Panc1 (cell line): ENCODE measurements at regions not wholly inside any gene's neighbourhood (a gene's known extent, or its start where the extent isn't known, plus 50 kb on each side); places are given as distances from the start of the nearest gene placed in this dataset.

ENCODE experiments used
- ATAC-seq: fragments of 200-7000 bp; cut with Tn5 transposase; 2 replicates; pipeline ENCODE4 v1.9.1; 2020; ENCODE audit warnings: mild to moderate bottlenecking, moderate library complexity
- BruUV-seq: library from RNA; stranded (reverse); fragments of 400-500 nt; replicated peaks from 2 replicates; lab custom pipeline; 2021; lab: Mats Ljungman, UMichigan
- CTCF ChIA-PET: fragments of 300-600 bp; sonication (Branson Sonifier 250); formaldehyde crosslinking; loops from one replicate; lab custom pipeline; 2022; ENCODE audit warnings: antibody characterized with exemption; lab: Charles Lee
- POLR2A ChIA-PET: fragments of 300-600 bp; sonication (Branson Sonifier 250); formaldehyde crosslinking; loops from one replicate; lab custom pipeline; 2022; ENCODE audit warnings: antibody characterized with exemption; lab: Charles Lee
- DNase-seq: peaks from one replicate; pipeline ENCODE4 v3.0.0-alpha.2; 2010; ENCODE audit warnings: low read depth, low spot score
- H3K27ac ChIP-seq: 2 replicates; pipeline ENCODE4 v1.5.1; 2011; ENCODE audit warnings: mild to moderate bottlenecking, low read length, inconsistent platforms
- H3K27me3 ChIP-seq: fragments of 200-500 bp; sonication (Bioruptor generic); 2 replicates; pipeline ENCODE4 v1.6.0; 2014; ENCODE audit warnings: low read length, inconsistent platforms; ENCODE audit not compliant: control insufficient read depth, insufficient read depth
- H3K36me3 ChIP-seq: fragments of 200-500 bp; sonication (Bioruptor generic); 2 replicates; pipeline ENCODE4 v1.5.1; 2014; ENCODE audit warnings: inconsistent platforms, mild to moderate bottlenecking, low read length, moderate library complexity; ENCODE audit not compliant: control insufficient read depth, insufficient read depth
- H3K4me1 ChIP-seq: 2 replicates; pipeline ENCODE4 v1.5.1; 2011; ENCODE audit warnings: inconsistent platforms, mild to moderate bottlenecking, low read length, moderate library complexity; ENCODE audit not compliant: control insufficient read depth, insufficient read depth
- H3K4me3 ChIP-seq, 2 experiments: 2 replicates each; pipeline ENCODE4 v1.5.1; 2011 to 2012; ENCODE audit warnings: low read depth in 2 of 2, low read length in 2 of 2, mild to moderate bottlenecking in 2 of 2, inconsistent platforms in 1 of 2, moderate library complexity in 1 of 2
- H3K9me3 ChIP-seq: fragments of 200-500 bp; sonication (Bioruptor generic); 2 replicates; pipeline ENCODE4 v1.5.1; 2014; ENCODE audit warnings: low read depth, mild to moderate bottlenecking, inconsistent platforms, low read length, moderate library complexity; ENCODE audit not compliant: control insufficient read depth, insufficient read depth
- POLR2AphosphoS5 ChIP-seq: IDR thresholded peaks from 2 replicates; pipeline ENCODE4 v1.6.1; 2012; ENCODE audit warnings: mild to moderate bottlenecking, low read depth, low read length, moderate library complexity
- SIN3A ChIP-seq: IDR thresholded peaks from 2 replicates; pipeline ENCODE4 v1.6.1; 2012; ENCODE audit warnings: low read depth, mild to moderate bottlenecking, low read length, moderate library complexity, borderline replicate concordance; ENCODE audit not compliant: insufficient read depth
- TCF7L2 ChIP-seq: IDR thresholded peaks from 2 replicates; pipeline ENCODE4 v1.6.1; 2011; ENCODE audit warnings: mild to moderate bottlenecking, low read depth, low read length, inconsistent platforms
- in situ Hi-C: cut with HindIII; loops from 2 replicates; pipeline ENCODE4 v1.10.0; 2016; ENCODE audit warnings: low sequenced_read_pairs, low pct_unique_long_range_greater_than_20kb
- intact Hi-C: fragments of 100-400 bp; cut with micrococcal nuclease; formaldehyde crosslinking; loops from one replicate; pipeline ENCODE4 v1.10.0; 2022; ENCODE audit not compliant: unreplicated experiment
- TF ChIP-seq, protein P1 (sequence below): fragments of 450-650 bp; IDR thresholded peaks from 2 replicates; pipeline ENCODE4 v1.5.1; 2017; ENCODE audit warnings: mild to moderate bottlenecking
- TF ChIP-seq, protein P2 (sequence below), 2 experiments: IDR thresholded peaks; 2 replicates each; pipeline ENCODE4 v1.6.1; 2011 to 2012; ENCODE audit warnings: low read depth in 2 of 2, control low read depth in 1 of 2, low read length in 1 of 2, mild to moderate bottlenecking in 1 of 2, moderate library complexity in 1 of 2; ENCODE audit not compliant: insufficient read depth in 1 of 2

DNA sequence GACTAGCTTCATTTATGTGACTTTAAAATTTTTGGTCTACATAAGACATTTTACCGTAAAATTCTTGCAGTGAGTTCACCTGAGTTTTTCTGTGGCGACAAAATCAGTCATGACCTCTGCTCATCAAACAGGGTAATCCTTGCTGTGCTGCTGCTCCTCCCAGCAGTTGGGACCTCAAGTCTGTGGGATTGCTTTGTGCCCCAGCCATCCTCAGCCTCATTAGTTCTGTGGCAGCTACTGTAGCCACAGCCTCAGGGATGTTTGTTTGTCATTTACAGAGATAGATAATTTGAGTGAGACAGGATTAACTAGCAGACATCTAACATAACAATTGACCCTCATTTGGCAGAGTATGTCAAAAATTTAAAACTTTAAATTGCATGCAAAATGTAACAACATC, 357.0 kb downstream of the PCNX1 start:
- in situ Hi-C loops, result no loop called here
- H3K27ac ChIP-seq, result no peak overlapping the region
- POLR2A ChIA-PET, result no interaction called here
- CTCF ChIA-PET, result no interaction called here
- no TSS peak for BruUV-seq
- H3K4me1 ChIP-seq, result no peaks in the 10 kb centered on the region
- no peak overlapping the region for H3K4me3 ChIP-seq
- ATAC-seq, result no peak
- DNase-seq, result no peak
- no peaks in the 10 kb centered on the region for H3K9me3 ChIP-seq
- H3K36me3 ChIP-seq, result no peaks in the 10 kb centered on the region
- intact Hi-C loops, result no loop called here
- TF ChIP-seq POLR2AphosphoS5, result no peak
- no peak for TF ChIP-seq SIN3A
- TF ChIP-seq, protein P1, sequence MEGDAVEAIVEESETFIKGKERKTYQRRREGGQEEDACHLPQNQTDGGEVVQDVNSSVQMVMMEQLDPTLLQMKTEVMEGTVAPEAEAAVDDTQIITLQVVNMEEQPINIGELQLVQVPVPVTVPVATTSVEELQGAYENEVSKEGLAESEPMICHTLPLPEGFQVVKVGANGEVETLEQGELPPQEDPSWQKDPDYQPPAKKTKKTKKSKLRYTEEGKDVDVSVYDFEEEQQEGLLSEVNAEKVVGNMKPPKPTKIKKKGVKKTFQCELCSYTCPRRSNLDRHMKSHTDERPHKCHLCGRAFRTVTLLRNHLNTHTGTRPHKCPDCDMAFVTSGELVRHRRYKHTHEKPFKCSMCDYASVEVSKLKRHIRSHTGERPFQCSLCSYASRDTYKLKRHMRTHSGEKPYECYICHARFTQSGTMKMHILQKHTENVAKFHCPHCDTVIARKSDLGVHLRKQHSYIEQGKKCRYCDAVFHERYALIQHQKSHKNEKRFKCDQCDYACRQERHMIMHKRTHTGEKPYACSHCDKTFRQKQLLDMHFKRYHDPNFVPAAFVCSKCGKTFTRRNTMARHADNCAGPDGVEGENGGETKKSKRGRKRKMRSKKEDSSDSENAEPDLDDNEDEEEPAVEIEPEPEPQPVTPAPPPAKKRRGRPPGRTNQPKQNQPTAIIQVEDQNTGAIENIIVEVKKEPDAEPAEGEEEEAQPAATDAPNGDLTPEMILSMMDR, result no peak
- TF ChIP-seq TCF7L2, result no peak
- TF ChIP-seq, protein P2, sequence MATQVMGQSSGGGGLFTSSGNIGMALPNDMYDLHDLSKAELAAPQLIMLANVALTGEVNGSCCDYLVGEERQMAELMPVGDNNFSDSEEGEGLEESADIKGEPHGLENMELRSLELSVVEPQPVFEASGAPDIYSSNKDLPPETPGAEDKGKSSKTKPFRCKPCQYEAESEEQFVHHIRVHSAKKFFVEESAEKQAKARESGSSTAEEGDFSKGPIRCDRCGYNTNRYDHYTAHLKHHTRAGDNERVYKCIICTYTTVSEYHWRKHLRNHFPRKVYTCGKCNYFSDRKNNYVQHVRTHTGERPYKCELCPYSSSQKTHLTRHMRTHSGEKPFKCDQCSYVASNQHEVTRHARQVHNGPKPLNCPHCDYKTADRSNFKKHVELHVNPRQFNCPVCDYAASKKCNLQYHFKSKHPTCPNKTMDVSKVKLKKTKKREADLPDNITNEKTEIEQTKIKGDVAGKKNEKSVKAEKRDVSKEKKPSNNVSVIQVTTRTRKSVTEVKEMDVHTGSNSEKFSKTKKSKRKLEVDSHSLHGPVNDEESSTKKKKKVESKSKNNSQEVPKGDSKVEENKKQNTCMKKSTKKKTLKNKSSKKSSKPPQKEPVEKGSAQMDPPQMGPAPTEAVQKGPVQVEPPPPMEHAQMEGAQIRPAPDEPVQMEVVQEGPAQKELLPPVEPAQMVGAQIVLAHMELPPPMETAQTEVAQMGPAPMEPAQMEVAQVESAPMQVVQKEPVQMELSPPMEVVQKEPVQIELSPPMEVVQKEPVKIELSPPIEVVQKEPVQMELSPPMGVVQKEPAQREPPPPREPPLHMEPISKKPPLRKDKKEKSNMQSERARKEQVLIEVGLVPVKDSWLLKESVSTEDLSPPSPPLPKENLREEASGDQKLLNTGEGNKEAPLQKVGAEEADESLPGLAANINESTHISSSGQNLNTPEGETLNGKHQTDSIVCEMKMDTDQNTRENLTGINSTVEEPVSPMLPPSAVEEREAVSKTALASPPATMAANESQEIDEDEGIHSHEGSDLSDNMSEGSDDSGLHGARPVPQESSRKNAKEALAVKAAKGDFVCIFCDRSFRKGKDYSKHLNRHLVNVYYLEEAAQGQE (IDR thresholded peaks at IDR 0.05; ENCODE audit: insufficient read depth in 1 of 2, low read depth in 2 of 2, low read length in 1 of 2), result no peak
- no peaks in the 10 kb centered on the region for H3K27me3 ChIP-seq

DNA sequence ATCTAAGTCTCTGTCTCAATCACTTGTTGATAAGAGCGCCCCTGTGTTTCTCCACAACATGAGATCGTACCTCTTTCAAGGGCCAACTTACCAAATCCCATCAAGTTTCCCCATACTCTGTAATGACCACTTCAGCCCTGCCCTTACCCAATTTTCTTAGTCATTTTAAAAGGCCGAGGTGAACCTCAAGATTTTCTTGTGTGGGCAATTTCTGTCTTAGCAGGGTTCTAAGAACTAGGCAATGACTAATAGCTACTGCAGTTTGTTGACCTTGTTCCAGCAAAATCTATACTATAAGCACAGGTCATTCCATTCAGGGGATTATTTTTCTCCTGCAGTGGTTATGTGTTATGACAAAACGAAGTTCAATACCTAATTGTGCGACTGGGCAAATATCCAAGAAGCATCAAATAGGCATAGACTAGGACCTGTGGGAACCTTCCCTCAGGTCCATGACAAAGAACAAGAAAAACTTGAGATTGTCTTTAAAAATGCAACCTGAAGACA, 359.8 kb downstream of the PCNX1 start:
- in situ Hi-C loops, result no loop called here
- ChIA-PET POLR2A (no interaction called here), CTCF (no interaction called here)

More for the DNA sequence above, 359.8 kb downstream of the PCNX1 start:
- Histone ChIP-seq H3K4me1 (no peaks in the 10 kb centered on the region), H3K9me3 (no peaks in the 10 kb centered on the region), H3K4me3 (no peak overlapping the region), H3K36me3 (no peaks in the 10 kb centered on the region), H3K27ac (no peak overlapping the region), H3K27me3 (no peaks in the 10 kb centered on the region)
- TF ChIP-seq TCF7L2 (no peak), SIN3A (no peak), POLR2AphosphoS5 (no peak)
- TF ChIP-seq, protein P1, result no peak
- TF ChIP-seq, protein P2 (IDR thresholded peaks at IDR 0.05; ENCODE audit: insufficient read depth in 1 of 2, low read depth in 2 of 2, low read length in 1 of 2), result no peak
- no peak for DNase-seq
- BruUV-seq, result no TSS peak
- intact Hi-C loops, result no loop called here
- ATAC-seq, result no peak
